Small intestine (tissue), 7 donors: ENCODE measurements at regions not wholly inside any gene's neighbourhood (a gene's known extent, or its start where the extent isn't known, plus 50 kb on each side); places are given as distances from the start of the nearest gene placed in this dataset.
A peak's percentile ranks its signal among the peaks of the same experiment; 100 is the strongest.
"Not testable (repeated sequence)": the region's sequence is repeated elsewhere in the genome, so short reads cannot be mapped to it uniquely, and the experiment has no call there.

ENCODE experiments used
- DNase-seq, 2 donors: peaks; one replicate each; pipeline versions ENCODE4 v3.0.0 to v3.0.0-alpha.2; 2013
- FAIRE-seq: peaks from 2 replicates; lab custom pipeline; 2012; peaks lifted over from hg19 to GRCh38; lab: Jason Lieb, UNC
- H3K27ac ChIP-seq, 3 donors: one replicate each; pipeline ENCODE4 v1.5.1; 2013; ENCODE audit warnings: low read length in 2 of 3, mild to moderate bottlenecking in 2 of 3, control low read depth in 1 of 3, inconsistent platforms in 1 of 3, low read depth in 1 of 3, moderate library complexity in 1 of 3
- H3K27me3 ChIP-seq, 3 donors: one replicate each; pipeline ENCODE4 v1.6.1; 2013; ENCODE audit warnings: low read length in 3 of 3, inconsistent platforms in 1 of 3; ENCODE audit not compliant: control insufficient read depth in 3 of 3, insufficient read depth in 3 of 3
- H3K36me3 ChIP-seq, 3 donors: one replicate each; pipeline ENCODE4 v1.6.1; 2013; ENCODE audit warnings: low read length in 3 of 3, inconsistent platforms in 1 of 3, low read depth in 1 of 3, mild to moderate bottlenecking in 1 of 3, moderate library complexity in 1 of 3; ENCODE audit not compliant: control insufficient read depth in 3 of 3, insufficient read depth in 2 of 3
- H3K4me1 ChIP-seq, 3 donors: one replicate each; pipeline ENCODE4 v1.6.1; 2013; ENCODE audit warnings: low read length in 2 of 3, inconsistent platforms in 1 of 3, low read depth in 1 of 3, mild to moderate bottlenecking in 1 of 3, moderate library complexity in 1 of 3; ENCODE audit not compliant: control insufficient read depth in 3 of 3, insufficient read depth in 2 of 3
- H3K4me3 ChIP-seq, 3 donors: one replicate each; pipeline ENCODE4 v1.5.1; 2013; ENCODE audit warnings: low read length in 3 of 3, control low read depth in 1 of 3, inconsistent platforms in 1 of 3, low read depth in 1 of 3, mild to moderate bottlenecking in 1 of 3, moderate library complexity in 1 of 3
- H3K9me3 ChIP-seq, 2 donors: one replicate each; pipeline ENCODE4 v1.6.1; 2013; ENCODE audit warnings: low read depth in 1 of 2, low read length in 1 of 2; ENCODE audit not compliant: control insufficient read depth in 2 of 2, insufficient read depth in 1 of 2
- WGBS, 3 donors: extraction: QIAGEN DNeasy Blood & Tissue Kit; methylation state at CpG; one replicate each; pipeline ENCODE4 v1.1.7; 2013; 5-methylcytosine and 5-hydroxymethylcytosine counted together
- donor health status: healthy with polysubstance abuse.
- donor health status: control.
- donor health status: control.
- donor health status: Bipolar disorder and iron deficiency.
- donor health status: healthy.

DNA sequence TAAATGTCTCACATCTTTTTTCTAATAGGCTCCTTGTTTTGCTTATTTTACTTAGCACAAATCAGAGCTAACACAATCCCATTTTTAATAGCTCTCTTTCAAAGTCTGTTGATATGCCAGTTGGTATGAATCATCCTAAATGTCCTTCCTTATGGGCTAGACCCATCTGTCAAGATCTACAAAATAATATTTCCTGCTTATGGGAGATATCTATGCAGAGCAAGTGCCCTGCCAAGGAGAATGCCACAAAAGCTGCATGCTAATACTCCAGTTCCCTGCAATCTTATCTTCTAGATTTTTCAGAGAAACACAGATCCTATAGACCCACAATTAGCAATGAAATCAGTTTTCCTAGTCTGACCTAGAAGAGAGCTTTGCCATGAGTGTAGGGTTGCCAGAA lies 230.8 kb upstream of the NPVF start:
- Histone ChIP-seq H3K27me3 (peaks cover 0 to 17% (median 0%) of the 10 kb centered on the region in 3 donors), H3K4me1 (peaks cover 0 to 6% (median 0%) of the 10 kb centered on the region in 3 donors), H3K27ac (no peak overlapping the region), H3K36me3 (no peaks in the 10 kb centered on the region), H3K4me3 (no peak overlapping the region), H3K9me3 (no peaks in the 10 kb centered on the region)
- no peak for DNase-seq
- no peak for FAIRE-seq

DNA sequence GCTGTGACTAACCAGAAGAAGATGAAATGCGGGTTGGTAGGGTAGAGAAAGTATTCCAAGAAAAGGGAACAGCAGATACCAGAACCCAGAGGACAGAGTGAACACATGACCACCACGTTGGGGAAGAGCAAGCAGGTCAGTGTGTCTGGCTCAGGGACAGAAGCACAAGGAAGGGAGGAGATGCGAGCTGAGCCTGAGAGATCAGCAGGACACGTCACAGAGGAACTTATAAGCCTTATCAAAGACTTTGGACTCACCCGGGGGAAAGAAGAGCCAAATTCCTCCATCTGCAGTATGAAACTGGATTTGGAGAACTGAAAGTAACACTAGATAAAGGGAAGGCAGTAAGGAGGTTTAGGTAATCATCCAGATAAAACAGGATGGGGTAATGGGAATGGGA lies 232.1 kb upstream of the NPVF start:
- no peak overlapping the region for H3K4me3 ChIP-seq
- H3K9me3 ChIP-seq = no peaks in the 10 kb centered on the region
- no peak overlapping the region for H3K27ac ChIP-seq
- peaks cover 0 to 6% (median 0%) of the 10 kb centered on the region in 3 donors for H3K4me1 ChIP-seq
- H3K27me3 ChIP-seq = peaks cover 0 to 11% (median 0%) of the 10 kb centered on the region in 3 donors
- DNase-seq (peak; percentile 6 to 41), FAIRE-seq (no peak)
- no peaks in the 10 kb centered on the region for H3K36me3 ChIP-seq
- 15 to 51% (median 34%) methylated on average over 5 of the region's 5 CpGs for WGBS, 3 donors

DNA sequence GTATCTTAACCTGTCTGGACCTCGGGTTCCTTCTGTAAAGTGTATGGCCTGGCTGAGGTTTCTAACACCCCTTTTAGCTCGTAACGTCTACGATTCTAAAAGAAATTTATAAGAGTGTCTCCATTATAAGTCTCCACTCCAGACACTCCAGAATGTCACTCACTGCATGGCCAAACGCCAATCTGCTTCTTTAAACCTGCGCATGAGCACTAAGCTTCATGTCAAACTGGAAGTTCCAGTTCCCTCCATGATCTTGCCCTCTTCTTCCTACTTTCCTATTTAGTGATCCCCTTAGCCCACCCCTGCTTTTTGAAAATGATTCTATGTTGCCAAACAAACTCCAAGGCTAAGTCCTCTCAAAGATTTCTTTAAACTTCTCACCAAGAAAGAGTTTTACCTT lies 241.4 kb upstream of the NPVF start:
- H3K4me1 ChIP-seq = no peaks in the 10 kb centered on the region
- H3K36me3 ChIP-seq = no peaks in the 10 kb centered on the region
- H3K4me3 ChIP-seq = no peak overlapping the region
- H3K27me3 ChIP-seq = peaks cover 0 to 3% (median 0%) of the 10 kb centered on the region in 3 donors
- no peak overlapping the region for H3K27ac ChIP-seq
- FAIRE-seq (no peak), DNase-seq (no peak)
- no peaks in the 10 kb centered on the region for H3K9me3 ChIP-seq
- 87 to 88% (median 87%) methylated on average over 6 of the region's 6 CpGs for WGBS, 3 donors

DNA sequence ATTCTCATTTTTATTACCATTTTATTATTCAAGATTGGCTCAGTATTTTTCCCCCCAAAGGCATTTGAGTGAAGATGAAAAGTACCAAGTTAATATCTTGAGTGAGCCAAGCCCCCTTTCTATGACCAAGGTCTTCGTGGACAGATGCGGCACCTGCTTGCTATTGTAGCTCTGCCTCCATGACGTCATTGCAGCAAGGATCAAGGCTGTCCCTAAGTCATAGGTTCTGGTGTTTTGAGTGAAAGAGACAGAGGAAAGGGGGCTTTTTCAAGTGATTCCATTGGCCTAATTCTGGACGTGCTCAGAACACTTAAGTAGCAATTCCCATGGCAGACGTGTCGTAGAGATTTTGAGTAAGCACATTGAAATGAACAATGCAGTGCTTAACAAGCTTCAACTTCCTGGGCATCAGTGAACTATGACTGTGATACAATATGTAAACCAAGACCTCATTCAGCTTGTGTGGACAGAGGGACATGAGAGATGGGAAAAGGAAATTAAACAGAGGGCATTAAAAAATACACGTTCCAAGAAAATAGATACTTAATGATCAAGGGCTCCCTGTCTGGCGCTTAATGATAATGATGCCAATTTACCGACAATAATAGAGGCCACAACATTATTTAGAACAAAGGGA lies 248.7 kb upstream of the NPVF start:
- FAIRE-seq = no peak
- 79 to 89% (median 83%) methylated on average over 9 of the region's 9 CpGs for WGBS, 3 donors
- Histone ChIP-seq H3K27me3 (peaks cover 0 to 3% (median 0%) of the 10 kb centered on the region in 3 donors), H3K9me3 (no peaks in the 10 kb centered on the region), H3K36me3 (no peaks in the 10 kb centered on the region), H3K4me1 (no peaks in the 10 kb centered on the region), H3K27ac (no peak overlapping the region), H3K4me3 (no peak overlapping the region)
- DNase-seq = no peak

DNA sequence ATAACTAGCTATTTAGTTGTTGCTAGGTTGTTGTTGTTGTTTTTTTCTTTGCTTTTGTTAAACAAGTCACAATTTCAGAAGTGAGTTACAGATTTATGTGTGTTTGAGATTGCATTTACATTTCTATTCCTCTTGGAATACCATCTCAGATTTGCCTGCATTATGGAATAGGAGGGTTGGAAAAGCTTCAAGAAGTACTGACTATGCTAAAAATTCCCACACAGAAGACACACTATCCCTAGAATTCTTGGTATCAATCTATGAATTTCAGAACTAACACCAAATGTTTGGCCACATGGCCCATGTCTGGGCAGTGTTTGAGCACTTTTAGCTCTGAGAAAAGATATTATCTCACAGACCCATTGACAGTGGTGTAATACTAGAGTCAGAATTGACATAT lies 249.9 kb upstream of the NPVF start:
- H3K27ac ChIP-seq, H3K9me3 ChIP-seq, FAIRE-seq, DNase-seq, H3K4me1 ChIP-seq, H3K27me3 ChIP-seq, H3K4me3 ChIP-seq, H3K36me3 ChIP-seq: not testable (repeated sequence)

DNA sequence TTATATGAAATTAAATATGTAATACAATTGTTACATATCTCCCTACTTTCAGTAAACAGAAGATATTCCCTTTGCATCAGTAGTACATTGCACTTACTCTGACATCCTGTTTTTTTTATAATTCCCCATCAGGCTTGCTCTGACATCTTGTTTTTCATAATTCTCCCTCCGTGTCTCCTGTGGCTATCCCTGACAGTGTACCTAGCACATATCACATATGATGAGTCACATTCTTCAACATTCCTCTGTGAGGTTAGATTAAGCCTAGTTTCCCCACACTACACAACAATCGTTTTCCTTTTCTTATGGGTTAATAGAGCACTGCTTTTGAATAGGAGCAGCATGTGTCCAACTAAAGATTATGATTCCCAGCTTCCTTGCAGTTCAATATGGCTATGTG lies 250.6 kb upstream of the NPVF start:
- no peaks in the 10 kb centered on the region for H3K4me1 ChIP-seq
- no peak overlapping the region for H3K4me3 ChIP-seq
- H3K36me3 ChIP-seq = no peaks in the 10 kb centered on the region
- peaks cover 0 to 3% (median 2%) of the 10 kb centered on the region in 3 donors for H3K27me3 ChIP-seq
- DNase-seq = no peak
- no peak for FAIRE-seq
- no peaks in the 10 kb centered on the region for H3K9me3 ChIP-seq
- 33 to 67% (median 40%) methylated on average over 2 of the region's 2 CpGs for WGBS, 3 donors
- H3K27ac ChIP-seq = no peak overlapping the region

DNA sequence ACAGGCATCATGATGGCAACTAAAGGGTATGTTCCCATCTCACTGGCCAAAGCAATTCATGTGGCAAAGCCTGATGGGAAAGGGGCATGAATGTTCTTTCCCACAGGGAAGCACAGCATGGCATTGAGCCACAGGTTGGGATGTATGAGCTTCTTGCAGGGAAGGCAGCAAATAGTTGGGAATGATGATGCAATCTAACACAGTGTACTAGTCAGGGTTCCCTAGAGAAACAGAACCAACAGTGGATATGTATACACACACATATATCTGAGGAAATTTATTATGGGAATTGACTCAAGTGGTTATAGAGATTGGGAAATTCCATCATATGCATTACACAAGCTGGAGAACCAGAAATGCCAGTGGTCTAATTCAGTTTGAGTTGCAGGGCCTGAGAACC lies 253.6 kb upstream of the NPVF start:
- DNase-seq (no peak), FAIRE-seq (no peak)
- Histone ChIP-seq H3K27ac (no peak overlapping the region), H3K4me3 (no peak overlapping the region), H3K4me1 (no peaks in the 10 kb centered on the region), H3K9me3 (no peaks in the 10 kb centered on the region), H3K27me3 (peaks cover 0 to 2% (median 0%) of the 10 kb centered on the region in 3 donors), H3K36me3 (no peaks in the 10 kb centered on the region)

DNA sequence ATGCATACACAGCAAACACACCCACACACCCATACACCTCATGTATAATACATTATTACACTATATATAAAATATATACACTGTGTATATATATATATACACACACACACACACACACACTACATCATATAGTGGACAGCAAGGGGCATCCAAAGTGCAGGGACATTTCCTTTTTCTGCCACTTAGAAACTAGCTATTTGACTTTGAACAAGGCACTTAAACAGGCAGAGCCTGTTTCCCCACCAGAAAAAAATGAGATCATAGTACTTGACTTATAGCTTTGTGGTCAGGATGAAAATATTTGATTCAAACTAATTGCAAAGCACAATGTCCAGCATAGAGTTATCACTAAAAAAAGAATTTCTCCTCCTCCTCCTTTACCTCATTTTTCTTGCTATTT lies 254.3 kb upstream of the NPVF start:
- no peak for DNase-seq
- FAIRE-seq = no peak
- H3K27ac ChIP-seq = no peak overlapping the region
- H3K4me3 ChIP-seq = no peak overlapping the region
- H3K4me1 ChIP-seq = no peaks in the 10 kb centered on the region
- H3K27me3 ChIP-seq = peaks cover 0 to 2% (median 0%) of the 10 kb centered on the region in 3 donors
- H3K36me3 ChIP-seq = no peaks in the 10 kb centered on the region
- no peaks in the 10 kb centered on the region for H3K9me3 ChIP-seq

DNA sequence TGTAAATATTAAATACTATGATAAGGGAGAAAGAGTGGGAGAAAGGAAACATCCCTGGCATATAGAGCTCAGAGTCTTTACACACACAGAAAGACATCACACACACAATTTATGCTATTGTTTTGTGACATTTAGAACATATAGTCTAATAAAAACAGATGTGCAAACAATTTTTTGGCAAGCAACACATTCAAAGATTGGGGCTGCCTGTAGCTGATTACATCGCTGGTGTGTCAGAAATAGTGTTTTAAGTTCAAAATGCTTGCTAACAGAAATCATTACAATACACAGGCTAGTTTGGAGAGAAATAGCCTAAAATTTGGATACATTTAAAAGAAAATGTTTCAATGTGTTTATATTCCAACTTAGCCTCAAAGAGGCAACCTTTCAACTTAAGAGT lies 256.7 kb upstream of the NPVF start:
- FAIRE-seq (no peak), DNase-seq (no peak)
- Histone ChIP-seq H3K27ac (no peak overlapping the region), H3K4me3 (no peak overlapping the region), H3K36me3 (no peaks in the 10 kb centered on the region), H3K4me1 (no peaks in the 10 kb centered on the region), H3K9me3 (no peaks in the 10 kb centered on the region), H3K27me3 (peaks cover 0 to 2% (median 0%) of the 10 kb centered on the region in 3 donors)
- 10 to 50% (median 32%) methylated on average over 1 of the region's 1 CpG for WGBS, 3 donors
